ENCODE measurements at regions not wholly inside any gene's neighbourhood (a gene's known extent, or its start where the extent isn't known, plus 50 kb on each side); places are given as distances from the start of the nearest gene placed in this dataset.

- Histone ChIP-seq H3K27ac (ENCODE audit: low read depth, low read length) (no peak overlapping the region), H3K27me3 (ENCODE audit: insufficient read depth, low read length) (no peaks in the 10 kb centered on the region), H3K36me3 (ENCODE audit: insufficient read depth, low read length) (no peaks in the 10 kb centered on the region), H3K9me3 (ENCODE audit: control insufficient read depth in 1 of 2, low read length in 2 of 2) (no peaks in the 10 kb centered on the region), H3K4me1 (ENCODE audit: insufficient read depth, low read length) (no peaks in the 10 kb centered on the region), H3K4me3 (ENCODE audit: low read length in 2 of 2) (no peak overlapping the region)
- H3K27me3 Mint-ChIP-seq = peaks cover 0 to 4% of the 10 kb centered on the region in 2 donors
- no peaks in the 10 kb centered on the region for H3K4me1 Mint-ChIP-seq
- peaks cover 0 to 7% (median 0%) of the 10 kb centered on the region in 8 donors for H3K9me3 Mint-ChIP-seq
- no peak overlapping the region for H3K4me3 Mint-ChIP-seq
- no peak overlapping the region for H3K27ac Mint-ChIP-seq
- POLR2A ChIA-PET (ENCODE audit: partially characterized antibody) = no interaction called here
- CTCF ChIA-PET (ENCODE audit: partially characterized antibody) = no interaction called here
- intact Hi-C loops (cut with micrococcal nuclease) = no loop called here
- no peaks in the 10 kb centered on the region for H3K36me3 Mint-ChIP-seq
- no peak for DNase-seq
Observed at GRCh38 chr11:131044851-131045250, 128.6 kb upstream of the SNX19 start.

- no peaks in the 10 kb centered on the region for H3K4me1 Mint-ChIP-seq
- H3K27me3 ChIP-seq (ENCODE audit: insufficient read depth, low read length) = no peaks in the 10 kb centered on the region
- DNase-seq = no peak
- H3K4me3 Mint-ChIP-seq = no peak overlapping the region
- H3K27ac Mint-ChIP-seq = no peak overlapping the region
- no peak overlapping the region for H3K27ac ChIP-seq (ENCODE audit: low read depth, low read length)
- POLR2A ChIA-PET (ENCODE audit: partially characterized antibody) = no interaction called here
- H3K4me1 ChIP-seq (ENCODE audit: insufficient read depth, low read length) = no peaks in the 10 kb centered on the region
- H3K9me3 Mint-ChIP-seq = peaks cover 0 to 5% (median 0%) of the 10 kb centered on the region in 8 donors
- no peaks in the 10 kb centered on the region for H3K9me3 ChIP-seq (ENCODE audit: control insufficient read depth in 1 of 2, low read length in 2 of 2)
- intact Hi-C loops (cut with micrococcal nuclease) = no loop called here
- H3K36me3 ChIP-seq (ENCODE audit: insufficient read depth, low read length) = no peaks in the 10 kb centered on the region
- H3K36me3 Mint-ChIP-seq = no peaks in the 10 kb centered on the region
- H3K4me3 ChIP-seq (ENCODE audit: low read length in 2 of 2) = no peak overlapping the region
- no peaks in the 10 kb centered on the region for H3K27me3 Mint-ChIP-seq
- CTCF ChIA-PET (ENCODE audit: partially characterized antibody) = no interaction called here
Observed at GRCh38 chr11:131052367-131052766, 136.1 kb upstream of the SNX19 start.

GRCh38 chr11:131056036-131056435 lies 139.8 kb upstream of the SNX19 start:
- ChIA-PET POLR2A (ENCODE audit: partially characterized antibody) (no interaction called here), CTCF (ENCODE audit: partially characterized antibody) (no interaction called here)
- H3K4me1 Mint-ChIP-seq = no peaks in the 10 kb centered on the region
- intact Hi-C loops (cut with micrococcal nuclease) = no loop called here
- Histone ChIP-seq H3K9me3 (ENCODE audit: control insufficient read depth in 1 of 2, low read length in 2 of 2) (no peaks in the 10 kb centered on the region), H3K36me3 (ENCODE audit: insufficient read depth, low read length) (no peaks in the 10 kb centered on the region), H3K4me1 (ENCODE audit: insufficient read depth, low read length) (no peaks in the 10 kb centered on the region), H3K27ac (ENCODE audit: low read depth, low read length) (no peak overlapping the region), H3K27me3 (ENCODE audit: insufficient read depth, low read length) (no peaks in the 10 kb centered on the region), H3K4me3 (ENCODE audit: low read length in 2 of 2) (no peak overlapping the region)
- H3K36me3 Mint-ChIP-seq = no peaks in the 10 kb centered on the region
- H3K27ac Mint-ChIP-seq = no peak overlapping the region
- DNase-seq = no peak
- no peak overlapping the region for H3K4me3 Mint-ChIP-seq
- H3K27me3 Mint-ChIP-seq = no peaks in the 10 kb centered on the region
- H3K9me3 Mint-ChIP-seq = peaks cover 0 to 4% (median 0%) of the 10 kb centered on the region in 8 donors

GRCh38 chr11:131063638-131064037 lies 147.4 kb upstream of the SNX19 start:
- Histone ChIP-seq H3K4me1 (ENCODE audit: insufficient read depth, low read length) (no peaks in the 10 kb centered on the region), H3K36me3 (ENCODE audit: insufficient read depth, low read length) (no peaks in the 10 kb centered on the region), H3K9me3 (ENCODE audit: control insufficient read depth in 1 of 2, low read length in 2 of 2) (no peaks in the 10 kb centered on the region), H3K4me3 (ENCODE audit: low read length in 2 of 2) (no peak overlapping the region), H3K27ac (ENCODE audit: low read depth, low read length) (no peak overlapping the region), H3K27me3 (ENCODE audit: insufficient read depth, low read length) (no peaks in the 10 kb centered on the region)
- Mint-ChIP-seq H3K27ac (no peak overlapping the region), H3K36me3 (no peaks in the 10 kb centered on the region), H3K4me1 (no peaks in the 10 kb centered on the region), H3K9me3 (peaks cover 0 to 3% (median under 1%) of the 10 kb centered on the region in 8 donors), H3K4me3 (no peak overlapping the region), H3K27me3 (peaks cover 3 to 7% of the 10 kb centered on the region in 2 donors)
- intact Hi-C loops (cut with micrococcal nuclease) = no loop called here
- ChIA-PET POLR2A (ENCODE audit: partially characterized antibody) (no interaction called here), CTCF (ENCODE audit: partially characterized antibody) (no interaction called here)
- no peak for DNase-seq

DNA sequence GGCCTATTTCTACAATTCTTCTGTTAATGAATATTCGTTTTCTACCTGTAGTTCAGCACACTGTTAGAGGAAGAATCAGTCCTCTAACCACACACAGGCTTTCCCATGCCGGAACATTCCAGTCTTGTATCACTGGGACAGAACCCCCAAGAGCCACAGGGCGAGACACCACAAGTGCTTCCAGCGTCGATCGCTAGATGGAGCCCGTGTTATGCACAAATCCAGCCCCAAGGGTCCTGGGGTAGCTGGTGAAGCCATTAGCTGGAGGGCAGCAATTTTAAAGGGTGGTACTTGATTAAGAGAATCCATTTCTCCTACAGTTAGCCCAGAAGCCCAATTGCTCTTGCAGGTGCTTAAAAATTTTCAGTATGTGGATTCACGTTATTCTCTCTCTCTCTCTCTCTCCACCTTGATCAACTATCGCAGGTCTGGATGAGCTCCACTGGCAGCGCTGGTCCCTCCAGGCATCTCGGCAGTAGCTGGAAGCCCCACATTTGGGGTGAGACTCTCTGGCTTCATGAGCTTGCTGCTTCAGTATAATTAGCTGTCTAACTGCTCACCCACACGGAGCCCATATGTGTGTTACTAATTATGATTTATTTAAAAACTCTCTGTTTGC lies 148.2 kb upstream of the SNX19 start:
- no peaks in the 10 kb centered on the region for H3K27me3 ChIP-seq (ENCODE audit: insufficient read depth, low read length)
- H3K4me3 ChIP-seq (ENCODE audit: low read length in 2 of 2) = no peak overlapping the region
- intact Hi-C loops (cut with micrococcal nuclease) = no loop called here
- no peak overlapping the region for H3K27ac ChIP-seq (ENCODE audit: low read depth, low read length)
- H3K9me3 ChIP-seq (ENCODE audit: control insufficient read depth in 1 of 2, low read length in 2 of 2) = no peaks in the 10 kb centered on the region
- no peaks in the 10 kb centered on the region for H3K36me3 ChIP-seq (ENCODE audit: insufficient read depth, low read length)
- no peaks in the 10 kb centered on the region for H3K4me1 ChIP-seq (ENCODE audit: insufficient read depth, low read length)
- no peaks in the 10 kb centered on the region for H3K36me3 Mint-ChIP-seq
- CTCF ChIA-PET (ENCODE audit: partially characterized antibody) = interaction anchor here (1.2 to 1.5 kb wide), 2 partner anchors 10 to 15 kb away, joined by 3 to 5 read pairs; no protein-coding TSS in a partner anchor
- DNase-seq = no peak
- H3K4me3 Mint-ChIP-seq = no peak overlapping the region
- no peak overlapping the region for H3K27ac Mint-ChIP-seq
- H3K27me3 Mint-ChIP-seq = peaks cover 3 to 7% of the 10 kb centered on the region in 2 donors
- POLR2A ChIA-PET (ENCODE audit: partially characterized antibody) = no interaction called here
- no peaks in the 10 kb centered on the region for H3K4me1 Mint-ChIP-seq
- H3K9me3 Mint-ChIP-seq = peaks cover 0 to 3% (median 0%) of the 10 kb centered on the region in 8 donors

DNA sequence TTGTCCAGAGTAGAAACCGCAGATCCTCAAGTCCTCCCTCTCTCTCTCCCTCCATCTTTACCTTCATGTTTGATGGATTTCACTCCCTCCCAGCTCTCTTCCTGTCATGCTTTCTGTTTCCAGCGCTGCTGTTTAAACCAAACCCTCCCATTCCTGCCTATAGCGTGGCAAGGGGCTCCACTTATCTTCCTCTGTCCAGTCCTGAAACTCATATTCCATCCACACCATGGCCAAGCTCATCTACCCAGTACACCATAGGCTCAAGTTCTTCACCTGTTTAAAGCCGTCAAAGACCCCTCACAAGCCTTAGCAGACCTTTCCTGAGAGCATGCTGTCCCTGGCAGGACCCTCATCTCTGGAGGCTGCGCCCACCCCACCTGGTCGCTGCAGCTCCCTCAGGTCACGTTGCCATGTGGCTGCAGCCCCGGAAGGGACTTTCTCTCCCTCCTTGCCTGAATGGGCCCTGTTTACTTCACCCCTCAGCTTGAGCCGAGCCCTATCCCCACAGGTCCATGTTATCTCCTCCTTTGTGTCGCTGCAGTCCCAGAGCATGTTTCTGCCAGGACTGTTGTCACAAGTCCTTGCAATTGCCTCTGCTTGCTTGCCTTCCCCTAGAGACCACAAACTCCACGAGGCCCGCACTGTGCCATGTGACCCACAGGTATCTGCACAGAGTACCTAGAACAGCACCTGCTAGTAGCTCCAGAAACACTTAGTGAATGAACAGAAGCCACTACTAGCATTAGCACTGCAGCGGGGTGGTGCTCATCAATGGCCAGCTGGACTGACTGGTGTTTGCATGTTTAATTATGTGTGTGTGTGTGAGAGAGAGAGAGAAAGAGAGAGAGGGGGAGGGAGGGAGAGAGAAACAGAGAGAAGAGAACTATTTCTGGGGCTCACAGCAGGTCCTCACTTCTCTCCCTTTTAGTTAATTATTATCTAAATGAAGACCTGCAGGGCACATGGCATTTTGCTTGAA lies 149.4 kb upstream of the SNX19 start:
- Histone ChIP-seq H3K27ac (ENCODE audit: low read depth, low read length) (no peak overlapping the region), H3K4me3 (ENCODE audit: low read length in 2 of 2) (no peak overlapping the region), H3K27me3 (ENCODE audit: insufficient read depth, low read length) (no peaks in the 10 kb centered on the region), H3K36me3 (ENCODE audit: insufficient read depth, low read length) (no peaks in the 10 kb centered on the region), H3K4me1 (ENCODE audit: insufficient read depth, low read length) (no peaks in the 10 kb centered on the region), H3K9me3 (ENCODE audit: control insufficient read depth in 1 of 2, low read length in 2 of 2) (no peaks in the 10 kb centered on the region)
- H3K9me3 Mint-ChIP-seq = peaks cover 0 to 3% (median 0%) of the 10 kb centered on the region in 8 donors
- no peak for DNase-seq
- no peaks in the 10 kb centered on the region for H3K36me3 Mint-ChIP-seq
- no peaks in the 10 kb centered on the region for H3K4me1 Mint-ChIP-seq
- ChIA-PET POLR2A (ENCODE audit: partially characterized antibody) (no interaction called here), CTCF (ENCODE audit: partially characterized antibody) (interaction anchor here (1.2 to 1.5 kb wide), 2 partner anchors 11 to 14 kb away, joined by 3 to 5 read pairs; no protein-coding TSS in a partner anchor)
- H3K4me3 Mint-ChIP-seq = no peak overlapping the region
- H3K27me3 Mint-ChIP-seq = peaks cover 3 to 7% of the 10 kb centered on the region in 2 donors
- no peak overlapping the region for H3K27ac Mint-ChIP-seq
- intact Hi-C loops (cut with micrococcal nuclease) = no loop called here

DNA sequence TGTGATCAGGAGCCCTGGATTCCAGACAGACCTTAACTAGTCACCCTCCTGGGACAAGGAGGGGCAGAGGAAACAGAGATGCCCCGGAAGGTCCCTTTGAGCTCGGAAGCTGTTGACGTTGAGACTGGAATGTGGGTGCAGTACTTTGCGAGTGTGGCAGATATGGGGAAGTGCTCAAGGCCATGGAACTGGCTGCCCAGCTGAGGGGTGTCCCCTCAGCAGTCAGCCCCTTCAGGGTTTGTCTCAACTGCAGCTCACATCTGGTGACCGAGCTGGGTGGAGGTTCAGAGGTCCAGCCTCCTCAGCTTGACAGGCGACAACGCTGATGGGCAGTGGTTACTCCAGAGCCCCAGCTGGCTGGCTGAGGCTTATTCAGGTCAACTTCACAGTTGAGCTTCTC lies 150.3 kb upstream of the SNX19 start:
- peaks cover 3 to 7% of the 10 kb centered on the region in 2 donors for H3K27me3 Mint-ChIP-seq
- intact Hi-C loops (cut with micrococcal nuclease) = no loop called here
- no peaks in the 10 kb centered on the region for H3K36me3 Mint-ChIP-seq
- peaks cover 0 to 3% (median 0%) of the 10 kb centered on the region in 8 donors for H3K9me3 Mint-ChIP-seq
- ChIA-PET CTCF (ENCODE audit: partially characterized antibody) (no interaction called here), POLR2A (ENCODE audit: partially characterized antibody) (no interaction called here)
- no peak overlapping the region for H3K4me3 ChIP-seq (ENCODE audit: low read length in 2 of 2)
- DNase-seq = no peak
- no peaks in the 10 kb centered on the region for H3K4me1 ChIP-seq (ENCODE audit: insufficient read depth, low read length)
- H3K36me3 ChIP-seq (ENCODE audit: insufficient read depth, low read length) = no peaks in the 10 kb centered on the region
- H3K27ac ChIP-seq (ENCODE audit: low read depth, low read length) = no peak overlapping the region
- no peaks in the 10 kb centered on the region for H3K9me3 ChIP-seq (ENCODE audit: control insufficient read depth in 1 of 2, low read length in 2 of 2)
- H3K27me3 ChIP-seq (ENCODE audit: insufficient read depth, low read length) = no peaks in the 10 kb centered on the region
- no peak overlapping the region for H3K27ac Mint-ChIP-seq
- no peak overlapping the region for H3K4me3 Mint-ChIP-seq
- no peaks in the 10 kb centered on the region for H3K4me1 Mint-ChIP-seq
